Trophoblast cell (in vitro differentiated cells and primary cell): ENCODE measurements at regions not wholly inside any gene's neighbourhood (a gene's known extent, or its start where the extent isn't known, plus 50 kb on each side); places are given as distances from the start of the nearest gene placed in this dataset.

Experiments used
- DNase-seq, 2 donors: peaks; one replicate each; pipeline ENCODE4 v3.0.0-alpha.2; 2016
- H2AFZ ChIP-seq: 2 replicates; pipeline ENCODE4 v1.6.1; 2013; ENCODE audit warnings: low read length, moderate library complexity, mild to moderate bottlenecking; ENCODE audit not compliant: insufficient read depth, poor library complexity
- H2AK5ac ChIP-seq: 2 replicates; pipeline ENCODE4 v1.6.1; 2013; ENCODE audit warnings: mild to moderate bottlenecking, low read length
- H2BK120ac ChIP-seq: 2 replicates; pipeline ENCODE4 v1.6.1; 2013; ENCODE audit warnings: low read length, mild to moderate bottlenecking, moderate library complexity; ENCODE audit not compliant: insufficient read depth, poor library complexity
- H2BK12ac ChIP-seq: 2 replicates; pipeline ENCODE4 v1.6.1; 2013; ENCODE audit warnings: mild to moderate bottlenecking, low read length, moderate library complexity
- H2BK5ac ChIP-seq: 2 replicates; pipeline ENCODE4 v1.6.1; 2013; ENCODE audit warnings: low read length, low read depth, moderate library complexity, mild to moderate bottlenecking; ENCODE audit not compliant: poor library complexity
- H3K14ac ChIP-seq: 2 replicates; pipeline ENCODE4 v1.6.1; 2013; ENCODE audit warnings: mild to moderate bottlenecking, low read length
- H3K18ac ChIP-seq: 2 replicates; pipeline ENCODE4 v1.6.1; 2013; ENCODE audit warnings: mild to moderate bottlenecking, low read length
- H3K23ac ChIP-seq: 2 replicates; pipeline ENCODE4 v1.6.1; 2013; ENCODE audit warnings: low read length
- H3K27ac ChIP-seq: 2 replicates; pipeline ENCODE4 v1.5.1; 2013; ENCODE audit warnings: low read depth, mild to moderate bottlenecking, inconsistent platforms, low read length, moderate library complexity
- H3K27me3 ChIP-seq: 2 replicates; pipeline ENCODE4 v1.6.1; 2013; ENCODE audit warnings: inconsistent platforms, mild to moderate bottlenecking, low read length, moderate library complexity; ENCODE audit not compliant: insufficient read depth
- H3K36me3 ChIP-seq, 2 experiments: 1 replicate in 1 of 2; 2 replicates in 1 of 2; pipeline ENCODE4 v1.6.1; 2013; ENCODE audit warnings: low read length in 2 of 2, mild to moderate bottlenecking in 2 of 2, moderate library complexity in 1 of 2; ENCODE audit not compliant: insufficient read depth in 2 of 2, control insufficient read depth in 1 of 2
- H3K4ac ChIP-seq: 2 replicates; pipeline ENCODE4 v1.6.1; 2013; ENCODE audit warnings: low read depth, mild to moderate bottlenecking, low read length, moderate library complexity
- H3K4me1 ChIP-seq, 2 experiments: 1 replicate in 1 of 2; 2 replicates in 1 of 2; pipeline ENCODE4 v1.6.1; 2013; ENCODE audit warnings: low read length in 2 of 2, mild to moderate bottlenecking in 2 of 2, moderate library complexity in 1 of 2; ENCODE audit not compliant: insufficient read depth in 2 of 2, control insufficient read depth in 1 of 2
- H3K4me2 ChIP-seq: 2 replicates; pipeline ENCODE4 v1.6.1; 2013; ENCODE audit warnings: inconsistent platforms, mild to moderate bottlenecking, low read length, moderate library complexity
- H3K4me3 ChIP-seq: 2 replicates; pipeline ENCODE4 v1.5.1; 2013; ENCODE audit warnings: mild to moderate bottlenecking, low read depth, low read length, inconsistent platforms
- H3K79me1 ChIP-seq: one replicate; pipeline ENCODE4 v1.6.1; 2013; ENCODE audit warnings: low read length
- H3K79me2 ChIP-seq: 2 replicates; pipeline ENCODE4 v1.6.1; 2013; ENCODE audit warnings: low read length, mild to moderate bottlenecking; ENCODE audit not compliant: control insufficient read depth, insufficient read depth, poor library complexity
- H3K9ac ChIP-seq: 2 replicates; pipeline ENCODE4 v1.6.1; 2013; ENCODE audit warnings: mild to moderate bottlenecking, low read length
- H3K9me3 ChIP-seq: 2 replicates; pipeline ENCODE4 v1.6.1; 2013; ENCODE audit warnings: low read depth, mild to moderate bottlenecking, control low read depth, inconsistent platforms, low read length; ENCODE audit not compliant: insufficient read depth
- H4K12ac ChIP-seq: 2 replicates; pipeline ENCODE4 v1.6.1; 2013; ENCODE audit warnings: low read depth, mild to moderate bottlenecking, low read length, moderate library complexity
- H4K8ac ChIP-seq: 2 replicates; pipeline ENCODE4 v1.6.1; 2013; ENCODE audit warnings: low read depth, mild to moderate bottlenecking, low read length, moderate library complexity
- H4K91ac ChIP-seq: one replicate; pipeline ENCODE4 v1.6.1; 2013; ENCODE audit warnings: low read depth, mild to moderate bottlenecking, low read length, moderate library complexity
- WGBS: extraction: QIAGEN DNeasy Blood & Tissue Kit; methylation state at CpG from one replicate; pipeline ENCODE4 v1.1.7; 2013; ENCODE audit warnings: missing lambda C conversion rate; ENCODE audit not compliant: insufficient read length, insufficient coverage; ENCODE audit errors: extremely low coverage; 5-methylcytosine and 5-hydroxymethylcytosine counted together

GRCh38 chr2:126990200-126990599 lies 91.5 kb downstream of the TEX51 start:
- Histone ChIP-seq H3K36me3 (no peaks in the 10 kb centered on the region), H3K4me3 (no peak overlapping the region), H3K9ac (no peak overlapping the region), H4K12ac (no peak overlapping the region), H2BK120ac (no peak overlapping the region), H3K79me1 (no peaks in the 10 kb centered on the region), H2BK12ac (no peak overlapping the region), H3K4me1 (peaks cover 0 to 2% of the 10 kb centered on the region in 2 experiments), H3K27me3 (no peaks in the 10 kb centered on the region), H3K18ac (no peak overlapping the region), H3K27ac (no peak overlapping the region), H2AFZ (no peak overlapping the region), H3K4me2 (no peak overlapping the region), H3K23ac (no peak overlapping the region), H4K91ac (no peak overlapping the region), H2AK5ac (no peak overlapping the region), H3K14ac (no peak overlapping the region), H3K79me2 (no peaks in the 10 kb centered on the region), H3K4ac (no peak overlapping the region), H2BK5ac (no peak overlapping the region), H4K8ac (no peak overlapping the region), H3K9me3 (no peaks in the 10 kb centered on the region)
- WGBS: no CpG with 5 or more reads among the region's 2 CpGs
- no peak for DNase-seq

- Histone ChIP-seq H3K79me2 (no peaks in the 10 kb centered on the region), H3K4me2 (no peak overlapping the region), H4K12ac (no peak overlapping the region), H2BK12ac (no peak overlapping the region), H3K27me3 (no peaks in the 10 kb centered on the region), H2BK120ac (no peak overlapping the region), H4K91ac (no peak overlapping the region), H3K27ac (no peak overlapping the region), H3K23ac (no peak overlapping the region), H2AK5ac (no peak overlapping the region), H4K8ac (no peak overlapping the region), H2AFZ (no peak overlapping the region), H2BK5ac (no peak overlapping the region), H3K4ac (no peak overlapping the region), H3K14ac (no peak overlapping the region), H3K4me1 (peaks cover under 1 to 2% of the 10 kb centered on the region in 2 experiments), H3K4me3 (no peak overlapping the region), H3K9ac (no peak overlapping the region), H3K36me3 (no peaks in the 10 kb centered on the region), H3K9me3 (no peaks in the 10 kb centered on the region), H3K18ac (no peak overlapping the region), H3K79me1 (no peaks in the 10 kb centered on the region)
- DNase-seq: no peak
- no CpG with 5 or more reads among the region's 12 CpGs for WGBS
These were observed 92.2 kb downstream of the TEX51 start for GRCh38 chr2:126990605-126991532.

- Histone ChIP-seq H3K23ac (no peak overlapping the region), H3K4ac (no peak overlapping the region), H2BK12ac (no peak overlapping the region), H3K9ac (no peak overlapping the region), H3K18ac (no peak overlapping the region), H2AK5ac (no peak overlapping the region), H3K27me3 (no peaks in the 10 kb centered on the region), H4K12ac (no peak overlapping the region), H2BK120ac (no peak overlapping the region), H3K79me1 (no peaks in the 10 kb centered on the region), H3K27ac (no peak overlapping the region), H3K4me1 (peaks cover 9 to 12% of the 10 kb centered on the region in 2 experiments), H3K36me3 (no peaks in the 10 kb centered on the region), H3K4me2 (no peak overlapping the region), H2AFZ (no peak overlapping the region), H2BK5ac (no peak overlapping the region), H4K91ac (no peak overlapping the region), H3K79me2 (no peaks in the 10 kb centered on the region), H3K14ac (no peak overlapping the region), H3K4me3 (no peak overlapping the region), H4K8ac (no peak overlapping the region), H3K9me3 (no peaks in the 10 kb centered on the region)
- no CpG with 5 or more reads among the region's 2 CpGs for WGBS
- no peak for DNase-seq
These were observed 95.7 kb downstream of the TEX51 start for GRCh38 chr2:126994340-126994777.

DNA sequence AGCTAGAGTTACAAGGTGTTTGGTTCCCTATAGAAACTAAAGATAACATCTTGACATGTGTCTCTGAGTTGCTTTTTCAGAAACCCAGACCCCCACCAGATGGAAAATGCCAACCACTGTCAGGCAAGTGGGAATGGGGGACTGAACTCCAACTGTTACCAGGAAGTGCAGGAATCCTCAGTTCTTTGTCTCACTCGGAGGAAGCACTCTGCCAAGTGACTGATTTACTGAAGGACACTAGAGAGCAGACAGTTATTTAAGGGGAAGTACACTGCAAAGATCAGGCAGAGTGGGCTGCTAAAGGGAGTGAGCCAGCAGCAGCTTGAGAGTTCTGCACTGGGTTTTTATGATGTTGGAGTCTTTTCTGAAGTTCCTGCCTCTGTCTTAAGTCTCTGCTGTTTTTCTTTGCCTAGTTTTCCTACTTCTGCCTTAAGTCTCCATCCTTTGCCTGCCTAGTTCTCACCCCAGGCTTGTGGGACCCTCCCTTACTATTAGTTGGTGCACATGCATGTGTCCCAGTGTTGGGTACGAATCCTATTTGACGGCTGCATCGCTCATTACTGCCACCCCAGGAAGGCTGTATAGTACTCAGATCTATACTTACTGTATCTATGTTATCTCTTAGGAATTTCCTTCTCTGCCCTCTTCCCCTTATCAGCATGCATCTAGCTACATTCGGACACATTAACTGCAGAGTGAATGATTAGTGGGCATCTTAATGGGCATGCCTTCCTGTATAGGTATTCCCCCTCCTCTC lies 97.1 kb downstream of the TEX51 start:
- Histone ChIP-seq H3K14ac (no peak overlapping the region), H3K27ac (peak overlapping the region; percentile 21), H3K18ac (no peak overlapping the region), H2BK5ac (peak overlapping the region; percentile 37), H2AK5ac (no peak overlapping the region), H3K4me3 (no peak overlapping the region), H3K4me1 (peaks cover 7 to 12% of the 10 kb centered on the region in 2 experiments), H3K9ac (no peak overlapping the region), H3K23ac (no peak overlapping the region), H3K9me3 (no peaks in the 10 kb centered on the region), H4K8ac (no peak overlapping the region), H3K36me3 (no peaks in the 10 kb centered on the region), H3K27me3 (no peaks in the 10 kb centered on the region), H2BK120ac (no peak overlapping the region), H4K91ac (no peak overlapping the region), H3K4ac (no peak overlapping the region), H2AFZ (no peak overlapping the region), H3K4me2 (peak overlapping the region; percentile 1), H4K12ac (no peak overlapping the region), H3K79me1 (no peaks in the 10 kb centered on the region), H2BK12ac (no peak overlapping the region), H3K79me2 (no peaks in the 10 kb centered on the region)
- no peak for DNase-seq
- WGBS: no CpG with 5 or more reads among the region's 5 CpGs
